Hepatocyte (in vitro differentiated cells): ENCODE measurements at regions not wholly inside any gene's neighbourhood (a gene's known extent, or its start where the extent isn't known, plus 50 kb on each side); places are given as distances from the start of the nearest gene placed in this dataset.

Source experiments
- CTCF ChIP-seq: fragments of 200-600 bp; sonication (generic); IDR thresholded peaks from 2 replicates; pipeline ENCODE4 v1.5.1; 2016; ENCODE audit warnings: antibody characterized with exemption, mild to moderate bottlenecking; ENCODE audit not compliant: poor library complexity
- EZH2 ChIP-seq: fragments of 200-600 bp; sonication (generic); IDR thresholded peaks from 2 replicates; pipeline ENCODE4 v1.6.1; 2016; ENCODE audit warnings: antibody characterized with exemption, mild to moderate bottlenecking, borderline replicate concordance
- EZH2phosphoT487 ChIP-seq: fragments of 200-600 bp; sonication (generic); IDR thresholded peaks from one replicate; pipeline ENCODE4 v1.6.1; 2018; ENCODE audit warnings: antibody characterized with exemption, mild to moderate bottlenecking, low read depth, moderate library complexity; ENCODE audit not compliant: unreplicated experiment, severe bottlenecking

GRCh38 chr5:145062280-145063062 lies 772.7 kb downstream of the PRELID2 start:
- no peak for TF ChIP-seq CTCF
- TF ChIP-seq EZH2phosphoT487: no peak
- no peak for TF ChIP-seq EZH2
